HCT116 (cell line): ENCODE measurements at regions not wholly inside any gene's neighbourhood (a gene's known extent, or its start where the extent isn't known, plus 50 kb on each side); places are given as distances from the start of the nearest gene placed in this dataset.

Experiments used
- ATAC-seq: fragments of 200-7000 bp; cut with Tn5 transposase; 2 replicates; pipeline ENCODE4 v1.9.1; 2020; ENCODE audit warnings: mild to moderate bottlenecking, moderate library complexity
- BruUV-seq: library from RNA; stranded (reverse); fragments of 400-500 nt; replicated peaks from 2 replicates; lab custom pipeline; 2021; lab: Mats Ljungman, UMichigan
- CTCF ChIA-PET: fragments of 300-600 bp; sonication (Branson Sonifier 250); formaldehyde crosslinking; loops from one replicate; lab custom pipeline; 2021; ENCODE audit warnings: antibody characterized with exemption; lab: Charles Lee
- POLR2A ChIA-PET: fragments of 300-600, 350-600 bp; sonication (Branson Sonifier 250); formaldehyde crosslinking; loops from one replicate; lab custom pipeline; 2021; ENCODE audit warnings: antibody characterized with exemption; lab: Charles Lee
- RAD21 ChIA-PET, 2 experiments: fragments of 300-600 bp; sonication (Branson Sonifier 250); formaldehyde crosslinking; loops; one replicate each; lab custom pipeline; 2023; ENCODE audit warnings: low total read pairs in 2 of 2; ENCODE audit not compliant: uncharacterized antibody in 2 of 2, unreplicated experiment in 2 of 2, low non-redundant PET in 1 of 2; lab: Charles Lee
- DNase-seq: peaks from one replicate; pipeline ENCODE4 v3.0.0-alpha.2; 2010; ENCODE audit warnings: low read depth, low spot score
- H2AFZ ChIP-seq: fragments of 200-600 bp; shearing (Covaris generic), sonication (generic); 2 replicates; pipeline ENCODE4 v1.6.1; 2017; ENCODE audit warnings: low read depth, mixed run types, mixed read lengths, antibody characterized with exemption, low read length; ENCODE audit not compliant: poor library complexity, severe bottlenecking
- H3K27ac ChIP-seq: 2 replicates; pipeline ENCODE4 v1.5.1; 2012; ENCODE audit warnings: low read depth, low read length
- H3K27me3 ChIP-seq: fragments of 200-600 bp; sonication (generic); 2 replicates; pipeline ENCODE4 v1.6.1; 2016; ENCODE audit warnings: mixed run types, low read length, mixed read lengths; ENCODE audit not compliant: insufficient read depth
- H3K36me3 ChIP-seq, 2 experiments: fragments of 200-500 bp in 1 of 2; fragments of 200-600 bp in 1 of 2; sonication (Bioruptor generic) in 1 of 2; sonication (generic) in 1 of 2; 2 replicates each; pipeline versions ENCODE4 v1.5.1 to v1.6.1; 2014 to 2016; ENCODE audit warnings: low read length in 2 of 2, inconsistent platforms in 1 of 2, mixed read lengths in 1 of 2, mixed run types in 1 of 2; ENCODE audit not compliant: insufficient read depth in 2 of 2, control insufficient read depth in 1 of 2
- H3K4me1 ChIP-seq, 2 experiments: fragments of 200-600 bp in 1 of 2; sonication (generic) in 1 of 2; 2 replicates each; pipeline versions ENCODE4 v1.5.1 to v1.6.1; 2012 to 2017; ENCODE audit warnings: low read length in 2 of 2, inconsistent platforms in 1 of 2, mild to moderate bottlenecking in 1 of 2, mixed read lengths in 1 of 2, mixed run types in 1 of 2, moderate library complexity in 1 of 2; ENCODE audit not compliant: insufficient read depth in 2 of 2, control insufficient read depth in 1 of 2
- H3K4me2 ChIP-seq: fragments of 200-600 bp; sonication (generic); 2 replicates; pipeline ENCODE4 v1.6.1; 2017; ENCODE audit warnings: mixed run types, low read length, mixed read lengths
- H3K4me3 ChIP-seq, 2 experiments: fragments of 200-600 bp in 1 of 2; sonication (generic) in 1 of 2; replicated peaks in 1 of 2; 2 replicates each; pipeline ENCODE4 v1.5.1; 2011 to 2016; ENCODE audit warnings: low read length in 2 of 2, control low read depth in 1 of 2, low read depth in 1 of 2, mild to moderate bottlenecking in 1 of 2, mixed read lengths in 1 of 2, mixed run types in 1 of 2
- H3K79me2 ChIP-seq: fragments of 200-600 bp; sonication (generic); 2 replicates; pipeline ENCODE4 v1.6.1; 2017; ENCODE audit warnings: mild to moderate bottlenecking, mixed run types, low read length, moderate library complexity, mixed read lengths; ENCODE audit not compliant: insufficient read depth
- H3K9ac ChIP-seq: fragments of 200-600 bp; sonication (generic); 2 replicates; pipeline ENCODE4 v1.6.1; 2016; ENCODE audit warnings: low read length, mixed read lengths
- H3K9me2 ChIP-seq: fragments of 200-600 bp; sonication (generic), shearing (Covaris generic); 2 replicates; pipeline ENCODE4 v1.6.1; 2017; ENCODE audit warnings: mixed run types, mild to moderate bottlenecking, moderate library complexity; ENCODE audit not compliant: insufficient read depth
- H3K9me3 ChIP-seq, 2 experiments: fragments of 200-500 bp in 1 of 2; fragments of 200-600 bp in 1 of 2; sonication (Bioruptor generic) in 1 of 2; sonication (generic) in 1 of 2; 2 replicates each; pipeline ENCODE4 v1.6.1; 2014 to 2017; ENCODE audit warnings: low read length in 2 of 2, mixed read lengths in 2 of 2, inconsistent platforms in 1 of 2, low read depth in 1 of 2, mild to moderate bottlenecking in 1 of 2, mixed run types in 1 of 2, moderate library complexity in 1 of 2; ENCODE audit not compliant: control insufficient read depth in 1 of 2, insufficient read depth in 1 of 2
- H4K20me1 ChIP-seq: fragments of 200-600 bp; sonication (generic), shearing (Covaris generic); 2 replicates; pipeline ENCODE4 v1.6.1; 2017; ENCODE audit warnings: mixed run types, mild to moderate bottlenecking, moderate library complexity; ENCODE audit not compliant: insufficient read depth
- CEBPB ChIP-seq: IDR thresholded peaks from 2 replicates; pipeline ENCODE4 v1.6.1; 2012; ENCODE audit warnings: low read depth
- EGR1 ChIP-seq: IDR thresholded peaks from 2 replicates; pipeline ENCODE4 v1.6.1; 2012; ENCODE audit warnings: low read depth
- ELF1 ChIP-seq: IDR thresholded peaks from 2 replicates; pipeline ENCODE4 v1.6.1; 2012; ENCODE audit warnings: low read depth, borderline replicate concordance
- EZH2 ChIP-seq: fragments of 200-600 bp; sonication (generic); IDR thresholded peaks from 2 replicates; pipeline ENCODE4 v1.6.1; 2017; ENCODE audit warnings: antibody characterized with exemption, mixed run types
- EZH2phosphoT487 ChIP-seq: fragments of 200-600 bp; IDR thresholded peaks from 2 replicates; pipeline ENCODE4 v1.6.1; 2018; ENCODE audit warnings: antibody characterized with exemption, borderline replicate concordance
- FOSL1 ChIP-seq: IDR thresholded peaks from 2 replicates; pipeline ENCODE4 v1.6.1; 2012; ENCODE audit warnings: low read depth
- JUND ChIP-seq: IDR thresholded peaks from 2 replicates; pipeline ENCODE4 v1.6.1; 2012
- POLR2A ChIP-seq: IDR thresholded peaks from 2 replicates; pipeline ENCODE4 v1.7.0; 2011; ENCODE audit warnings: borderline replicate concordance; ENCODE audit not compliant: insufficient read depth, insufficient read length; ENCODE audit errors: extremely low read depth
- RAD21 ChIP-seq: IDR thresholded peaks from 2 replicates; pipeline ENCODE4 v1.6.1; 2012; ENCODE audit warnings: low read depth, mild to moderate bottlenecking
- SIN3A ChIP-seq: IDR thresholded peaks from 2 replicates; pipeline ENCODE4 v1.6.1; 2012; ENCODE audit warnings: low read depth
- SP1 ChIP-seq: IDR thresholded peaks from 2 replicates; pipeline ENCODE4 v1.6.1; 2012; ENCODE audit warnings: low read depth
- YY1 ChIP-seq: IDR thresholded peaks from 2 replicates; pipeline ENCODE4 v1.6.1; 2011; ENCODE audit warnings: low read length, low read depth, moderate library complexity, mild to moderate bottlenecking; ENCODE audit not compliant: insufficient replicate concordance; ENCODE audit errors: extremely low read depth
- ZNF274 ChIP-seq: fragments of 200-500 bp; sonication (Bioruptor generic); IDR thresholded peaks from 2 replicates; pipeline ENCODE4 v1.6.1; 2014; ENCODE audit warnings: mild to moderate bottlenecking, low read depth, low read length, inconsistent platforms
- intact Hi-C: fragments of 100-400 bp; cut with micrococcal nuclease; formaldehyde crosslinking; loops from 2 replicates; pipeline ENCODE4 v1.10.0; 2022
- TF ChIP-seq, protein P1 (sequence below), 3 experiments: fragments of 200-600 bp in 1 of 3; sonication (generic) in 1 of 3; IDR thresholded peaks in 2 of 3; conservative IDR thresholded peaks in 1 of 3; 2 replicates each; pipeline ENCODE4 v1.5.1; 2012 to 2017; ENCODE audit warnings: low read depth in 2 of 3, low read length in 2 of 3, antibody characterized with exemption in 1 of 3, borderline replicate concordance in 1 of 3, control low read depth in 1 of 3, mild to moderate bottlenecking in 1 of 3, mixed read lengths in 1 of 3, mixed run types in 1 of 3, moderate library complexity in 1 of 3; ENCODE audit not compliant: insufficient read depth in 1 of 3
- TF ChIP-seq, protein P2 (sequence below): IDR thresholded peaks from 2 replicates; pipeline ENCODE4 v1.6.1; 2011; ENCODE audit warnings: mild to moderate bottlenecking, low read length, moderate library complexity; ENCODE audit not compliant: insufficient replicate concordance; ENCODE audit errors: extremely low read depth

DNA sequence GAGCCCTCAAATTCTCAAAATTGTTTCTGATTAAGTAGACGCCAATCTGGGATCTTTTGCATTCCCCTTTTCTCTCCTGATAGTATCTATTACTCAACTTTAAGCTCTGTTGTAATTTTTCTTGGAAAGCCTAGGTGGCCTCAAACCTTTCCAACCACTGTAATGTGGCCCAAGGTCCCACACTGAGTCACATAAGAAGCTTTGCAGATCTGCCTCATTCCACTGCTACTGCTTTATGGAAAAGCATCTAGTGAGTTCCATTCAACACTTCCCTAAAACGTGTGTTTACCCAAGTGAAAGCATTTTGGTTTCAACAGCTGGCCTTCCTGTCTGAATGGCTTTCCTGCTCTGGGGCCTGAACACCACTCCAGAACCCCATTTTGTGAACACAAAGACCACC lies 493.6 kb upstream of the SPHKAP start:
- ATAC-seq (no peak), DNase-seq (no peak)
- ChIA-PET POLR2A (no interaction called here), RAD21 (no interaction called here), CTCF (no interaction called here)
- Histone ChIP-seq H2AFZ (no peak overlapping the region), H3K36me3 (no peaks in the 10 kb centered on the region), H3K4me3 (no peak overlapping the region), H3K4me2 (no peak overlapping the region), H3K27ac (no peak overlapping the region), H4K20me1 (no peaks in the 10 kb centered on the region), H3K4me1 (no peaks in the 10 kb centered on the region), H3K79me2 (no peaks in the 10 kb centered on the region), H3K9ac (no peak overlapping the region), H3K9me3 (no peaks in the 10 kb centered on the region), H3K27me3 (no peaks in the 10 kb centered on the region), H3K9me2 (no peaks in the 10 kb centered on the region)
- intact Hi-C loops: no loop called here
- no TSS peak for BruUV-seq
- no peak for TF ChIP-seq SIN3A
- no peak for TF ChIP-seq EGR1
- TF ChIP-seq POLR2A: no peak
- TF ChIP-seq JUND: no peak
- TF ChIP-seq SP1: no peak
- TF ChIP-seq RAD21: no peak
- no peak for TF ChIP-seq EZH2
- TF ChIP-seq, protein P1, sequence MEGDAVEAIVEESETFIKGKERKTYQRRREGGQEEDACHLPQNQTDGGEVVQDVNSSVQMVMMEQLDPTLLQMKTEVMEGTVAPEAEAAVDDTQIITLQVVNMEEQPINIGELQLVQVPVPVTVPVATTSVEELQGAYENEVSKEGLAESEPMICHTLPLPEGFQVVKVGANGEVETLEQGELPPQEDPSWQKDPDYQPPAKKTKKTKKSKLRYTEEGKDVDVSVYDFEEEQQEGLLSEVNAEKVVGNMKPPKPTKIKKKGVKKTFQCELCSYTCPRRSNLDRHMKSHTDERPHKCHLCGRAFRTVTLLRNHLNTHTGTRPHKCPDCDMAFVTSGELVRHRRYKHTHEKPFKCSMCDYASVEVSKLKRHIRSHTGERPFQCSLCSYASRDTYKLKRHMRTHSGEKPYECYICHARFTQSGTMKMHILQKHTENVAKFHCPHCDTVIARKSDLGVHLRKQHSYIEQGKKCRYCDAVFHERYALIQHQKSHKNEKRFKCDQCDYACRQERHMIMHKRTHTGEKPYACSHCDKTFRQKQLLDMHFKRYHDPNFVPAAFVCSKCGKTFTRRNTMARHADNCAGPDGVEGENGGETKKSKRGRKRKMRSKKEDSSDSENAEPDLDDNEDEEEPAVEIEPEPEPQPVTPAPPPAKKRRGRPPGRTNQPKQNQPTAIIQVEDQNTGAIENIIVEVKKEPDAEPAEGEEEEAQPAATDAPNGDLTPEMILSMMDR (IDR thresholded peaks at IDR 0.05 in 2 of 3, conservative IDR thresholded peaks at IDR 0.05 in 1 of 3; ENCODE audit: borderline replicate concordance in 1 of 3, insufficient read depth in 1 of 3, low read depth in 2 of 3, low read length in 2 of 3): no peak
- no peak for TF ChIP-seq YY1
- no peak for TF ChIP-seq EZH2phosphoT487
- TF ChIP-seq, protein P2, sequence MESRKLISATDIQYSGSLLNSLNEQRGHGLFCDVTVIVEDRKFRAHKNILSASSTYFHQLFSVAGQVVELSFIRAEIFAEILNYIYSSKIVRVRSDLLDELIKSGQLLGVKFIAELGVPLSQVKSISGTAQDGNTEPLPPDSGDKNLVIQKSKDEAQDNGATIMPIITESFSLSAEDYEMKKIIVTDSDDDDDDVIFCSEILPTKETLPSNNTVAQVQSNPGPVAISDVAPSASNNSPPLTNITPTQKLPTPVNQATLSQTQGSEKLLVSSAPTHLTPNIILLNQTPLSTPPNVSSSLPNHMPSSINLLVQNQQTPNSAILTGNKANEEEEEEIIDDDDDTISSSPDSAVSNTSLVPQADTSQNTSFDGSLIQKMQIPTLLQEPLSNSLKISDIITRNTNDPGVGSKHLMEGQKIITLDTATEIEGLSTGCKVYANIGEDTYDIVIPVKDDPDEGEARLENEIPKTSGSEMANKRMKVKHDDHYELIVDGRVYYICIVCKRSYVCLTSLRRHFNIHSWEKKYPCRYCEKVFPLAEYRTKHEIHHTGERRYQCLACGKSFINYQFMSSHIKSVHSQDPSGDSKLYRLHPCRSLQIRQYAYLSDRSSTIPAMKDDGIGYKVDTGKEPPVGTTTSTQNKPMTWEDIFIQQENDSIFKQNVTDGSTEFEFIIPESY: no peak
- TF ChIP-seq ZNF274: no peak
- no peak for TF ChIP-seq FOSL1
- no peak for TF ChIP-seq ELF1
- TF ChIP-seq CEBPB: no peak
